ENCODE measurements at regions not wholly inside any gene's neighbourhood (a gene's known extent, or its start where the extent isn't known, plus 50 kb on each side); places are given as distances from the start of the nearest gene placed in this dataset.
A peak's percentile ranks its signal among the peaks of the same experiment; 100 is the strongest.

- Histone ChIP-seq H3K79me2 (replicated peaks; ENCODE audit: insufficient read depth) (no peaks in the 10 kb centered on the region), H3K27ac (ENCODE audit: low read depth) (no peak overlapping the region), H3K36me3 (ENCODE audit: insufficient read depth) (no peaks in the 10 kb centered on the region), H3F3A (replicated peaks; ENCODE audit: low read depth) (no peaks in the 10 kb centered on the region), H3K4me2 (peak overlapping the region; percentile 55), H4K20me1 (replicated peaks; ENCODE audit: insufficient read depth) (no peaks in the 10 kb centered on the region), H3K9me2 (ENCODE audit: insufficient read depth) (no peaks in the 10 kb centered on the region), H3K4me1 (ENCODE audit: insufficient read depth) (peaks cover 26% of the 10 kb centered on the region), H2AFZ (peak overlapping the region; percentile 4; the same call in 1 of the 2 replicates), H3K27me3 (ENCODE audit: insufficient read depth) (no peaks in the 10 kb centered on the region), H3K4me3 (peak overlapping the region; percentile 9)
- peak overlapping the region; percentile 33 for H3K4me3 Mint-ChIP-seq
- H3K27ac Mint-ChIP-seq = peak overlapping the region; percentile 97
- peaks cover 3% of the 10 kb centered on the region for H3K27me3 Mint-ChIP-seq (ENCODE audit: insufficient read depth, low read depth, poor library complexity)
- peak; percentile 96 for ATAC-seq
- no peaks in the 10 kb centered on the region for H3K36me3 Mint-ChIP-seq (ENCODE audit: low read depth)
- TF ChIP-seq JUNB (IDR thresholded peaks at IDR 0.05; ENCODE audit: unreplicated experiment) = no peak
- no peak for TF ChIP-seq STAT1 (IDR thresholded peaks at IDR 0.05; ENCODE audit: unreplicated experiment)
- no peak for TF ChIP-seq CREB1 (CRISPR knock-in tag; IDR thresholded peaks at IDR 0.05; ENCODE audit: low read depth)
- no peak for TF ChIP-seq CTCF (conservative IDR thresholded peaks at IDR 0.05; ENCODE audit: low read depth in 2 of 2)
- 0 out of 2 replicates have a peak, but pooled peaks have one; percentile 4 for TF ChIP-seq POLR2AphosphoS5 (IDR thresholded peaks at IDR 0.05; ENCODE audit: low read depth)
- TF ChIP-seq NANOG (IDR thresholded peaks at IDR 0.05; ENCODE audit: borderline replicate concordance) = 0 out of 2 replicates have a peak, but pooled peaks have one; percentile 15
- DNase-seq (ENCODE audit: low spot score) = peak; percentile 91
- peaks cover 44% of the 10 kb centered on the region for H3K4me1 Mint-ChIP-seq
- no peaks in the 10 kb centered on the region for H3K9me3 Mint-ChIP-seq
These were observed 156.3 kb upstream of the PZP start for GRCh38 chr12:9364224-9365176.

GRCh38 chr12:9363145-9363544, 154.9 kb upstream of the PZP start:
- H3K27me3 Mint-ChIP-seq (ENCODE audit: insufficient read depth, low read depth, poor library complexity) = peaks cover 4% of the 10 kb centered on the region
- Histone ChIP-seq H2AFZ (peak overlapping the region; percentile 38; the same call in 1 of the 2 replicates), H3F3A (replicated peaks; ENCODE audit: low read depth) (no peaks in the 10 kb centered on the region), H3K4me1 (ENCODE audit: insufficient read depth) (peaks cover 26% of the 10 kb centered on the region), H3K79me2 (replicated peaks; ENCODE audit: insufficient read depth) (no peaks in the 10 kb centered on the region), H3K27me3 (ENCODE audit: insufficient read depth) (no peaks in the 10 kb centered on the region), H3K4me3 (no peak overlapping the region), H3K9me2 (ENCODE audit: insufficient read depth) (no peaks in the 10 kb centered on the region), H3K27ac (ENCODE audit: low read depth) (no peak overlapping the region), H4K20me1 (replicated peaks; ENCODE audit: insufficient read depth) (no peaks in the 10 kb centered on the region), H3K4me2 (no peak overlapping the region), H3K36me3 (ENCODE audit: insufficient read depth) (no peaks in the 10 kb centered on the region)
- TF ChIP-seq ZNF331 (CRISPR knock-in tag; IDR thresholded peaks at IDR 0.05; ENCODE audit: low read depth) (no peak), ZNF114 (CRISPR knock-in tag; IDR thresholded peaks at IDR 0.05) (no peak), CREB1 (CRISPR knock-in tag; IDR thresholded peaks at IDR 0.05; ENCODE audit: low read depth) (no peak), CTCF (conservative IDR thresholded peaks at IDR 0.05; ENCODE audit: low read depth in 2 of 2) (no peak), ETS1 (IDR thresholded peaks at IDR 0.05) (no peak), POLR2AphosphoS5 (IDR thresholded peaks at IDR 0.05; ENCODE audit: low read depth) (no peak), REST (IDR thresholded peaks at IDR 0.05; ENCODE audit: unreplicated experiment) (no peak), EZH2phosphoT487 (IDR thresholded peaks at IDR 0.05; ENCODE audit: unreplicated experiment) (no peak)
- ATAC-seq = no peak
- H3K4me1 Mint-ChIP-seq = peaks cover 44% of the 10 kb centered on the region
- no peak overlapping the region for H3K27ac Mint-ChIP-seq
- no peaks in the 10 kb centered on the region for H3K9me3 Mint-ChIP-seq
- H3K36me3 Mint-ChIP-seq (ENCODE audit: low read depth) = 0 out of 3 replicates have a peak, but pooled peaks cover 3% of the 10 kb centered on the region
- no peak overlapping the region; the same call in 2 of the 3 replicates for H3K4me3 Mint-ChIP-seq
- no peak for DNase-seq (ENCODE audit: low spot score)

All from GM23338 (cell line).